Right lobe of liver (tissue), 6 donors: ENCODE measurements at regions not wholly inside any gene's neighbourhood (a gene's known extent, or its start where the extent isn't known, plus 50 kb on each side); places are given as distances from the start of the nearest gene placed in this dataset.
"Not testable (repeated sequence)": the region's sequence is repeated elsewhere in the genome, so short reads cannot be mapped to it uniquely, and the experiment has no call there.

Source experiments
- ATAC-seq, 4 donors: fragments of 200-7000 bp; cut with Tn5 transposase; one replicate each; pipeline ENCODE4 v1.9.1; 2020; ENCODE audit warnings: mild to moderate bottlenecking in 4 of 4, moderate library complexity in 4 of 4
- DNase-seq, 3 donors: peaks; one replicate each; pipeline ENCODE4 v3.0.0-alpha.2; 2020
- H3K27ac ChIP-seq, 3 donors: fragments of 200-600 bp; one replicate each; pipeline ENCODE4 v1.8.0; 2022
- H3K27me3 ChIP-seq, 2 donors: fragments of 200-600 bp; one replicate each; pipeline ENCODE4 v1.8.0; 2022
- H3K36me3 ChIP-seq, 4 donors: fragments of 200-600 bp; sonication (generic) in 1 of 4; one replicate each; pipeline versions ENCODE4 v1.5.1 to v1.8.0; 2017 to 2022; ENCODE audit warnings: control low read depth in 1 of 4
- H3K4me1 ChIP-seq, 4 donors: fragments of 200-600 bp; sonication (generic) in 1 of 4; one replicate each; pipeline versions ENCODE4 v1.5.1 to v1.8.0; 2017 to 2022; ENCODE audit warnings: control low read depth in 1 of 4
- H3K4me3 ChIP-seq, 3 donors: fragments of 200-600 bp; one replicate each; pipeline ENCODE4 v1.8.0; 2022
- H3K9me3 ChIP-seq, 4 donors: fragments of 200-600 bp; sonication (generic) in 1 of 4; one replicate each; pipeline versions ENCODE4 v1.5.1 to v1.8.0; 2017 to 2022; ENCODE audit warnings: control low read depth in 1 of 4
- POLR2A ChIP-seq: fragments of 450-650 bp; IDR thresholded peaks from one replicate; pipeline ENCODE4 v1.6.1; 2017; ENCODE audit warnings: antibody characterized with exemption, mild to moderate bottlenecking
- WGBS: methylation state at CpG from one replicate; pipeline ENCODE4 v1.1.6; 2018; ENCODE audit warnings: low coverage, low lambda C conversion rate; ENCODE audit not compliant: insufficient coverage; ENCODE audit errors: missing lambda C conversion rate; 5-methylcytosine and 5-hydroxymethylcytosine counted together
- intact Hi-C, 2 donors: fragments of 100-400 bp; cut with DNase I; formaldehyde crosslinking; loops; one replicate each; pipeline versions ENCODE4 v1.11.2 to v1.14.1; 2022
- TF ChIP-seq, protein P1 (sequence below), 4 donors: fragments of 200-600 bp in 3 of 4; fragments of 450-650 bp in 1 of 4; IDR thresholded peaks; one replicate each; pipeline versions ENCODE4 v1.5.1 to v1.8.0; 2016 to 2022; ENCODE audit warnings: antibody characterized with exemption in 4 of 4, mild to moderate bottlenecking in 2 of 4
- donor health status: DM: no; HTN: yes; CAD: no.
- donor health status: DM: no; HTN: no; CAD: no.
- donor health status: DM: no; HTN: no; CAD: no.
- donor health status: DM: no; HTN: yes; CAD: no.
- donor health status: DM: no; HTN: yes; CAD: no.

DNA sequence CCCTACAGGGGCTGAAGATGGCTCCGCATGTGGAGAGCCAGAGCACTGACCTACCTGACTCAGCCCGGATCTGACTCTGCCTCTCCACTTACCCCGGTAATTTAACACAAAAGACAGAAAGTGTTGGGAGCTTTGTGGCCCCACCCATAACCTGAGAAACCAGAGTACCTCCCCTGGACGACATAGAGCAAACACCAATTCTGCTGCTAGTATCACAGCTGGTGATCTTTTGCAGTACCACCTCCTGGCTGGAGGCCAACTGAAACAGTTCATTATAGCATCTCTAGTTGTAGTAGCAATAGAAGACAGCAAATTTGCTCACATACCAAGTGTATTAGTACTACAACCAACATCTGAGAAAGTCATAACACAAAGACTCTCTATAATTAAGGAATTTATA, 443.9 kb downstream of the KLHL4 start:
- peaks cover 0 to 5% of the 10 kb centered on the region in 2 donors for H3K27me3 ChIP-seq
- DNase-seq (no peak), ATAC-seq (no peak)
- intact Hi-C loops = no loop called here
- 21% methylated on average over 3 of the region's 4 CpGs for WGBS
- no peak overlapping the region for H3K27ac ChIP-seq
- no peak overlapping the region for H3K4me3 ChIP-seq
- no peaks in the 10 kb centered on the region for H3K9me3 ChIP-seq
- TF ChIP-seq POLR2A = no peak
- H3K4me1 ChIP-seq = no peaks in the 10 kb centered on the region
- H3K36me3 ChIP-seq = no peaks in the 10 kb centered on the region

DNA sequence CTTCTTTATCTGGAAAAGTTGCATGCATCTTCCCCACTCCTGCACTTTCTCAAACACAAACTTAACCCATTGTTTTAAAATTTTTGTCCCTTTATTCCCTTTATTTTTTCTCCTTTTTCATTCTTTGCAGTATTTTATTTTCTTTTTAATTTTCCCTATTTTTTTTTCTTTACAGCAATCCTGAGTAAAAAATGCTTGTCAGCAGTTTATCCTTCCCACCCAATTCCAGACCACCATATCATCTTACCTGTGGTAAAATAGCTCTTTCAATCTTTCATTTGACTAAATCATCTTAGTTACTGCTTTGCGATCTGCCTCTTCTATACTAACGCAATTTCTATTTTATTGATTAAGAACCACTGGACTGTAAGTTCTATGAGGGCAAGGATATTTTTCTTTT, 450.5 kb downstream of the KLHL4 start:
- H3K4me1 ChIP-seq = no peaks in the 10 kb centered on the region
- peaks cover 0 to under 1% of the 10 kb centered on the region in 2 donors for H3K27me3 ChIP-seq
- H3K9me3 ChIP-seq = no peaks in the 10 kb centered on the region
- H3K4me3 ChIP-seq = no peak overlapping the region
- DNase-seq (no peak), ATAC-seq (no peak)
- H3K36me3 ChIP-seq = no peaks in the 10 kb centered on the region
- TF ChIP-seq POLR2A = no peak
- TF ChIP-seq, protein P1, sequence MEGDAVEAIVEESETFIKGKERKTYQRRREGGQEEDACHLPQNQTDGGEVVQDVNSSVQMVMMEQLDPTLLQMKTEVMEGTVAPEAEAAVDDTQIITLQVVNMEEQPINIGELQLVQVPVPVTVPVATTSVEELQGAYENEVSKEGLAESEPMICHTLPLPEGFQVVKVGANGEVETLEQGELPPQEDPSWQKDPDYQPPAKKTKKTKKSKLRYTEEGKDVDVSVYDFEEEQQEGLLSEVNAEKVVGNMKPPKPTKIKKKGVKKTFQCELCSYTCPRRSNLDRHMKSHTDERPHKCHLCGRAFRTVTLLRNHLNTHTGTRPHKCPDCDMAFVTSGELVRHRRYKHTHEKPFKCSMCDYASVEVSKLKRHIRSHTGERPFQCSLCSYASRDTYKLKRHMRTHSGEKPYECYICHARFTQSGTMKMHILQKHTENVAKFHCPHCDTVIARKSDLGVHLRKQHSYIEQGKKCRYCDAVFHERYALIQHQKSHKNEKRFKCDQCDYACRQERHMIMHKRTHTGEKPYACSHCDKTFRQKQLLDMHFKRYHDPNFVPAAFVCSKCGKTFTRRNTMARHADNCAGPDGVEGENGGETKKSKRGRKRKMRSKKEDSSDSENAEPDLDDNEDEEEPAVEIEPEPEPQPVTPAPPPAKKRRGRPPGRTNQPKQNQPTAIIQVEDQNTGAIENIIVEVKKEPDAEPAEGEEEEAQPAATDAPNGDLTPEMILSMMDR (IDR thresholded peaks at IDR 0.05) = no peak
- no peak overlapping the region for H3K27ac ChIP-seq
- intact Hi-C loops = no loop called here
- 71% methylated on average over 2 of the region's 2 CpGs for WGBS

DNA sequence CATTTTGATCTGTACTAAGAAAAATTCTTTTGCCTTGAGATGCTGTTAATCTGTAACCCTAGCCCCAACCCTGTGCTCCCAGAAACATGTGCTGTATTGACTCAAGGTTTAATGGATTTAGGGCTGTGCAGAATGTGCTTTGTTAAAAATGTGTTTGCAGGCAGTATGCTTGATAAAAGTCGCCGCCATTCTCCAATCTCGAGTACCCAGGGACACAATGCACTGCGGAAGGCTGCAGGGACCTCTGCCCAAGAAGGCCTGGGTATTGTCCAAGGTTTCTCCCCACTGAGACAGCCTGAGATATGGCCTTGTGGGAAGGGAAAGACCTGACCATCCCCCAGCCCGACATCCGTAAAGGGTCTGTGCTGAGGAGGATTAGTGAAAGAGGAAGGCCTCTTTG, 454.5 kb downstream of the KLHL4 start:
- H3K27ac ChIP-seq, H3K27me3 ChIP-seq, H3K36me3 ChIP-seq, ATAC-seq, H3K4me1 ChIP-seq, DNase-seq, intact Hi-C loops, H3K9me3 ChIP-seq, H3K4me3 ChIP-seq: not testable (repeated sequence)
- 56% methylated on average over 3 of the region's 6 CpGs for WGBS

DNA sequence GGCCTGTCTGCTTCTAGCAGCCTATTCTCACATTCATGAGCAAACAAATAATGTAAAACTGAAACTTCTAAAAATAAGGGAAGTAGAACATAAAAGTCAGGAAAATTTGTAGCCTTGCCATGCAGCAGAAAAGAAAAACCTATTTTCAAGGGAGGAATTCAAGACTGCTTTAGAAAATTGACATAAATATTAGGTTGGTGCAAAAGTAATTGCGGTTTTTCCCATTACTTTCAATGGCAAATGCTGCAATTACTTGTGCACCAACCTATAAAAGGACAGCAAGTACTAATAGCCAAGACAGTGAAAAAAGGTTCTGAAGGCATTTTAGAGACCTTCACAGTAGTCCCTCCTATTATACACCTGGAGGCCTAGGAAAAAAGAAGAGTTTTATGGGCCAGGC, 457.8 kb downstream of the KLHL4 start:
- WGBS = 56% methylated on average over 1 of the region's 1 CpG
- intact Hi-C loops = no loop called here
- Histone ChIP-seq H3K27ac (no peak overlapping the region), H3K4me3 (no peak overlapping the region), H3K36me3 (no peaks in the 10 kb centered on the region), H3K9me3 (no peaks in the 10 kb centered on the region), H3K4me1 (no peaks in the 10 kb centered on the region), H3K27me3 (peaks cover 0 to under 1% of the 10 kb centered on the region in 2 donors)
- DNase-seq (no peak), ATAC-seq (no peak)
- TF ChIP-seq, protein P1 (IDR thresholded peaks at IDR 0.05) = no peak
- no peak for TF ChIP-seq POLR2A

DNA sequence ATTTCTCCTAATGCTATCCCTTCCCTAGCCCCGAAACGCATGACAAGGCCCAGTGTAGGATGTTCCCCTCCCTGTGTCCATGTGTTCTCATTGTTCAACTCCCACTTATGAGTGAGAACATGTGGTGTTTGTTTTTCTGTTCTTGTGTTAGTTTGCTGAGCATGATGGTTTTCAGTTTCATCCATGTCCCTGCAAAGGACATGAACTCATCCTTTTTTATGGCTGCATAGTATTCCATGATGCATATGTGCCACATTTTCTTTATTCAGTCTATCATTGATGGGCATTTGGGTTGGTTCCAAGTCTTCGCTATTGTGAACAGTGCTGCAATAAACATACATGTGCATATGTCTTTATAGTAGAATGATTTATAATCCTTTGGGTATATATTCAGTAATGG, 490.3 kb downstream of the KLHL4 start:
- ATAC-seq, H3K36me3 ChIP-seq, intact Hi-C loops, H3K4me3 ChIP-seq, H3K27me3 ChIP-seq, H3K27ac ChIP-seq, H3K4me1 ChIP-seq, DNase-seq, H3K9me3 ChIP-seq: not testable (repeated sequence)
- 58% methylated on average over 3 of the region's 3 CpGs for WGBS

DNA sequence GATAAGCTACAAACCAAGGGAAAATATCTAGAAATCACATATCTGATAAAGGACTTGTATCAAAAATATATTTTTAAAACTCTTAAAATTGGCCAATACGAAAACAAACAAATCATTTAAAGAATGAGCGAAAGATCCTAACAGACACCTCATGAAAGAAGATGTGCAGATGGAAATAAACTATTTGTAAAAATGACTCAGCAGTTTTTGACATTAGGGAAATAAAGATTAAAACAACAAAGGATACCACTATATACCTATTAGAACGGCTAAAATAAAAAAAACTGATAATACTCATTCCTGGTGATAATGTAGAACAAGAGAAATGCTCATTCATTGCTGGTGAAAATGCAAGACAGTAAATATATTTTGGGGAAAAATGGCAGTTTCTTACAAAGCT, 506.4 kb downstream of the KLHL4 start:
- intact Hi-C loops = no loop called here
- H3K4me3 ChIP-seq = no peak overlapping the region
- TF ChIP-seq, protein P1 (IDR thresholded peaks at IDR 0.05) = no peak
- TF ChIP-seq POLR2A = no peak
- no peaks in the 10 kb centered on the region for H3K36me3 ChIP-seq
- 77% methylated on average over 3 of the region's 3 CpGs for WGBS
- H3K4me1 ChIP-seq = no peaks in the 10 kb centered on the region
- no peak for ATAC-seq
- no peak for DNase-seq
- H3K9me3 ChIP-seq = no peaks in the 10 kb centered on the region
- no peak overlapping the region for H3K27ac ChIP-seq
- H3K27me3 ChIP-seq = no peaks in the 10 kb centered on the region
